ENCODE measurements at regions not wholly inside any gene's neighbourhood (a gene's known extent, or its start where the extent isn't known, plus 50 kb on each side); places are given as distances from the start of the nearest gene placed in this dataset.

DNA sequence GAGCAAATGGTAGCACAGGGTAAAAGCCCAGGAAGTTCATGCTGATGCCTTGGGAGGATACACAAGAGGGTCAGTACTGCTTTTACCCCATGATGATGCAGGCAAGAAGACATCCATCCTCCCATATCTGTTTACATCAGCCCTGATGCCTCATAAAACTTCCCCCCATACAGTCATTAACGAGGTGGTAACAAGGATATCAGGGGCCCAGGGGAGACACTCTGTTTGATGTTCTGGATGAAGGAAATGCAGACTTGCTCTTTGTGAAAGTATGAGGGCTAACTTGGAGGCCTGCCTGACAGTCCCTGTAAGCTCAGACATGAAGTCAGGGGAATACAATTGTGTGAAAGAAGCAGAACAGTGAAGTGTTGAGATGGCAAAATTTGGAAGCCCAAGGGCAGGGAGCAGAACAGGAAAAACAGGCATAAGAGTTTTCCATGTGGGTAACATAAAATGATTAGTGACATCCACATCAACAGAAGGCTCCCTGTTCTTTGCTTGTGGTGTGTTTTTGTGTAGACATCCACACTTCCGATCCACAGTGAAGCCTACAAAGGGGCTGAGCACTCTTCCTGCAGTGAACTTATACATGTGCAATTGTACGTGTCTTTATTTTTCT is 813.4 kb downstream of the MAFB start:
- no peak for DNase-seq (ENCODE audit: low spot score)

DNA sequence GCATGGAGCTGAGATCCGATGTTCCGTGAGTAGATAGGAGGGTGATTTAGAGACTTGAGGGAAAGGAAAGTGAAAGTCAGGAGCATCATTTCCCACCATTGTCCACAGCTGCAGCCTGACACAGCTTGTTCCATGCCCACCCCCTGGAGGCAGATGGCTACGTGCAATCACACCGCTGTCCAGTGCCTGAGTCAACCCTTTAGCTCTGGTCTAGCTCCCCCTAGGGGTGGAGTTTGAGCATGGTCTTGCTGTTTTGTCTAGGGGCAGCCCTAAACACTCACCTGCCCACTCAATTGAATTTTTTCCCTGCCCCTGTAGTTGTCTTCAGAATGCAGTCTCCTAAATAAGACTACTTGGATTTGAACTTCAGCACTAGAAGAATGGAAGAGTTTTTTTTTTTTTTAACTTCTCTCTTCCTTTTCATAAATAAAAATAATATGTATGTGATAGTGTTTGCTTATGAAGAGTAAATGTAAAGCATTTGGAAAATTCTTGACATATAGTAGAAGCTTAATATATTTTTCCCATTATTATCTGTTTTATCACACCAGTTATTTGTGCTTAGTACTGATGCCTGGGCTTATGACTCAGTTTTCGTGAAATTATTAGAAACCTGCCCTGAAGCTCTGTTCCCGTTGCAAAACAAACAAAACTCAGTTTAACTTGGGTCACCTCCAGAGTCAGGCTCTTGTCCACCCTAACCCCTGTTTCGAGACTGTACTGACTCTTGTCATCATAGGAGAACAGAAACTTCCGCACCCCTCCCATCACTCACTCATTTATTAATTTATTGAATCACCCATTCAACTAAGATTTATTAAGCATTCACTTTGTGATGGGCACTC is 814.8 kb downstream of the MAFB start:
- peak; percentile 83 for DNase-seq (ENCODE audit: low spot score)

DNA sequence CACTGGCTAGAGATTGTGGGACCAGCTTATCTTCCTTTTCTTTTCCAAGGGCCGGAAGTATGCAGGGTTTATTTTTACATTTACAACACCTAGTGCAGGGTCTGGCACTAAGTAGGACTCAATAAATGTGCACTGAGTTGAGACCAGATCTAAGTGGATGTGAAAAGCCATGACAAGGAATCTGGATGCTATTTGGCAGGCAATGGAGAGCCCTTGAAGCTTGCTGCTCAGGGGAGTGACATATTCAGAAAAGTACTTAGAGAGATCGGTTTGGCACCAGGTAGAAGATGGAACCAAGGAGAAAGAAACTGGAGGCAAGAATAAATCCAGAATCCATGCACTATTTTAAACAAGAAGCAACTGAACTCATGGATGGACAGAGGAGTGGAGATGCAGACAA is 815.8 kb downstream of the MAFB start:
- DNase-seq (ENCODE audit: low spot score), result no peak

DNA sequence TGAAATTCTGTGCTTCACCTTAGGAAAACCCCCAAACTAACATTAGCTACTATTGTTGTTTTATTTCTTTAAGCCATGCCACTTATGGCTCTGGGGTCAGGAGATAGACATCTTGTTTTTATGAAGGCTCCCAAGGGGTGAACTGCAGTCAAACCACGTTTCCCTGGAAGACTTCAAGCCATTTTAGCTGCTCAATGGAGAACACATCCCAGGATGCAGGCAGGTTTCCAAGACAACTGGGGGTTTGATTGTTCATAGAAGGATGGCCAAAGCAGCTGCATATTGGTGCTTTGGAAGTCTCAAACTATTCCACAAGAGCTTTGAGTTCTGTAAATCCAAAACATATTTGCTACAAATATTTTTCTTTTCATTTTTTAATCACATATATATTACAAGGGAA is 818.0 kb downstream of the MAFB start:
- no peak for DNase-seq (ENCODE audit: low spot score)

DNA sequence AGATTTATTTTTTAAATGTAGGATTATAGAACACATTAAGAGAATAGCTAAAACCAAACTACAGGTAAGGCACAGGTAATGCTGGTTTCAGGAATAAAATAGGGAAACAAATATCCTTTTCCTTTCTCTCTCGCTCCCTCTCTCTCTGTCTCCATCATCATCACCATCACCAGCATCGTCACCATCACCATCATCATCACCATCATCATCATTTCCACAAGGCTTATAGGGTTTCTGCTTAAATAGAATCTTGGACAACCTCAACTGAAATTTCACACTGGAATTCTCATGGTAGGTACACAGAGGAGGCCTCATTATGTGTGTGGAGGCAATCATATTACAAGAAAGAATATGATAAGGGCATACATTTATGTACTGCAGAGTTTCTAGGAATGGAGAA is 823.6 kb downstream of the MAFB start:
- DNase-seq (ENCODE audit: low spot score), result no peak

DNA sequence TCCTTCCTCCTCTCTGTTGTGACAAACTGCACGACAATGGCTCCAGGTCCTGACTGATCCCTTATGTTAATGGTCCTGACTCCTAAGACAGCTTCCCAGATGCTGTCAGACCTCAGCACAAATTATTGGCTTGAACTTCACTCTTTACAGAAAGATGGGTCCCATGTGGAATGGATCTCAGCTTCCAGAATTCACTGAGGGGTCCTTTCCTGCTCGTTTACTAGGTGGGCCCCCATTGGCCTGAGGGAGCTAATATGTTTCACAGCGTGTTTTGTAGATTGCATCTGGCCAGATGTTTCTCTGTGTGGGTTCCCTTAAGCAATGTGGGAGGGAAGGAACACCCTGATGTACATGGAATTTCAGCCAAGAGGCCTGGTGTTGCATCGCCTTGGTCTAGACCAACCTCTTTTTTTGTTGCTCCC is 826.6 kb downstream of the MAFB start:
- no peak for DNase-seq (ENCODE audit: low spot score)

DNA sequence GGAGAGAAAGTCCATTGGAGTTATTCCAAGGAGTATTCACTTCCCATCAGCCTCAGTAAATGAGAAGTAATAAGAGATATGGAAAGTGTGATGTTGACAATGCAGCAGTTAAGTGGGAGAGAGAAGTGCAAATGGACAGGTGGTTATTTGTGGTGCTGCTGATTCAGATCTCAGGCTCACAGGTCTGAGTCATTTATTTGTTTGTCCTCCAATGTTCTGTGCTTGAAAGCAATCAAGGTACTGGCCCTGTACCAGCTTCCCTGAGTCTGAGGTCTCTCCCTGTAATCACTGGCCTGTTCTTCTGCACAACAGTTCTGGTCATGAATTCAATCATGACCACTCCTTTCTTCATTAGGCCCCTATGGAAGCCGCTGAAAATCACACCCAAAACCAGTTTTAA is 827.7 kb downstream of the MAFB start:
- no peak for DNase-seq (ENCODE audit: low spot score)

DNA sequence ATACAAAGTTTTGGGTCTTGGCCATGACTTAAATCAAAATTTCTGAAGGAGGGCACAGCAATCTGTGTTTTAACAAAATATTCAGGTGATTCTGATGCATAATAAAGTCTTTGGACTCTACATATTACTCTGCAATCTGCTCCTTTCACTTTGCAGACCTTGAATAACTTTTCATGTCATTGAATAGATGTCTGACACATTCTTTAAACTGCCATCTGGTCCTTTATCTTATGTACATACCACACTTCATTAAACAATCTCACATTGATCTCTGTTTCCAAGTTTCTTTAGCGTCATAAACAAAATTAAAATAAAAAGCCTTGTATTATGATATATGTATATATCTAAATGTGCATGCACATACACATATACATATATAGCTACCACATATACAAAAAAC is 831.2 kb downstream of the MAFB start:
- DNase-seq (ENCODE audit: low spot score), result no peak

DNA sequence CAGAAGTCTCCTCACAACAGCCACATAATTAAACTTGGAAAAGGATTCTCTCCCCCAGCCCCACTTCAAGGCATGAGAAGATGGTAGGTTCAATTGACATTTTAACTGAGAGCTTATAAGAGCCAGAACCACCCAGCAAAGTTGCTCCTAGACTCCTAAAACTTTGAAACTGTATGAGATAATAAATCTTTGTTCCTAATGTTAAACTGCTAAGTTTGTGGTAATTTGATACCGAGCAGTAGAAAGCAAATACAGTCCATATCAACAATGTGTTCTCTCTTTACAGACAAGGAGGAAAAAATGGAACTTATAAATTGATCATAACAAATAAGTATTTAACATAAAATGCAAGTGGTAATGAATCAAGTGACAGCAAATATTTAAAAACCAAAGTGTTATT is 831.8 kb downstream of the MAFB start:
- no peak for DNase-seq (ENCODE audit: low spot score)

DNA sequence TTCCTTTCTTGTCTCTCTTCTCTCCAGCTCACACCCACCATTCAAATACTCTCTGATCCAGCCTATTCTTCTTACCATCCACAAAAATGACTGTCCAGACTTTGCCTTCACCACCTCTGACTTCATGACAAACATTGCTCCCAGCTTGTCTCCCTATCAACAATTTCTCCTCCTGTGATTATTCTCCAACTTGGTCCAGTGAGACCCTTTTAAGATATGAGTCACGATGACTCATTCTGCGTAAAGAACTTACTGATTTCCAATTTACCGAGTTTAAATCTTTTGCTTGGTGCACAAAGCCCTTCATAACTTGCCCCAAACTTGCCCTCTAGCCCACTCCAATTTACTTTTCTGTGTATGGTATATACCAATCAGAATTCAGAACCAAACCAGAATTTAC is 833.2 kb downstream of the MAFB start:
- DNase-seq (ENCODE audit: low spot score), result no peak

DNA sequence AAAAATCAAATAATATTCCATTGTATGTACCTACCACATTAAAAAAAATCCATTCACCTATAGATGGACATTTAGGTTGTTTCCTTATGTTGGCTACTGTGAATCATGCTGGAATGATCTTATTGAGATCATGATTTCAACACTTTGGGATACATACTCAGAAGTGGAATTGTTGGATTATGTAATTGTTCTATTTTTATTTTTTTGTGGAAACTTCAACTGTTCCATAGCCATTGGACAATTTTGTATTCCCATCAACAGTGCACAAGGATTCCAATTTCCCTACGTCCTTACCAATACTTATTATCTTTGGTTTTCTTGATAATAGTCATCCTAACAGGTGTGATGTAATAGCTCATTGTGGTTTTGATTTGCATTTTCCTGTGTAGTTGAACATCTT is 834.0 kb downstream of the MAFB start:
- DNase-seq (ENCODE audit: low spot score), result no peak

DNA sequence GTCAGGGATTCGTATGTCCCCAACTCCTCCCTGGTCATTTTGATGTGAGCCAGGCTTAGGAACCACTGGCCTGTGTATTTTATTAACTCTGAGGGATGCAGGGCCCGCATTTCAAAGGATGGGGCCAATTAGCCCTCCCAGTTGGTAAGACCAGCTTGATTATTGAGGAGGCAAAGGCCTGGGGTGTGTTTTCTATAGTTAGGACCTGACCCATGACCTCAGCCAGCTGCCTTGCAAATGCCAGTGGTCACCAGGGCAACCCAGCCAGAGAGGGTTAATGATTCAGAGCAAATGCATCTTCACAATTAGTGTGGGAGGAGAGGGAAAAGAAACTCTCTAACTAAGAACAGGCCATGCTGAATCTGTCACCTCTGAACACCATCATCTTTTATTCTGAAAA is 835.4 kb downstream of the MAFB start:
- peak; percentile 76 for DNase-seq (ENCODE audit: low spot score)

DNA sequence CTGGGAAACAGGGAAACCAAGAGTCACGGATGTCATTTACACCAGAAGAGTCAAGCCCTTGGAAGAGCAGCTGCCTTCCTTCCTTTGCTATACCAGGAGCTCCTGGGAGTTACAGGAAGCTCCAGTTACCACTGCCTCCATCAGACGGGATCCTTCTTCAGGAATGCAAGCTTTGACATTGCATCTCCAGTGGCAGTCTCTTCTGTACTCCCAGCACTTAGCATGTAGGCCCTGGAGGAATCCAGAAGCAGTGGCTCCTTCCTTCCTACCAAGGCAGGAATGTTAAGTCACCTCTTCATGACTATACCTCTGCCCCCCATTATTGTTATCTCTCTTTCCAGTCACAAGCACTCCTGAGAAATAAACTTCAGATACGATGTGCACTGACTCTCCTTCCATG is 836.0 kb downstream of the MAFB start:
- no peak for DNase-seq (ENCODE audit: low spot score)

DNA sequence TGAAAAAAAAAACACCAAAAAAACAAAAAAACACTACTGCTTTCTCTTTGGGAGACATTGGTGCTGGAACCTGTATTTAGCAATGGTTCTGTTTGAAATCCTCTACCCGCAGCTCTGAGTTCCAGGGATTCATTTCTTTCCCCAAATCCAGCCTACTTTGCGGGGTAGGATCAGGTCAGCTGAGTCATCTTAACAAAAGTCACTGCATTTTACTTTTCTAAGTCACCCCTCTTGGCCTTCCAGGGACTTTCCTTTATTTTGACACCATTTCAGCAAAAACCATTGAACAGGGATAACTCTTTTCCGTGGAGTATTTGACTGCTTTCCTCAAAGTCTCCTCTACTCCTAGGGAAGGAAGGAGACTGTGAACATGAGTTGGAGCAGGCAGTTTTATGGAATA is 837.6 kb downstream of the MAFB start:
- DNase-seq (ENCODE audit: low spot score), result peak; percentile 64

DNA sequence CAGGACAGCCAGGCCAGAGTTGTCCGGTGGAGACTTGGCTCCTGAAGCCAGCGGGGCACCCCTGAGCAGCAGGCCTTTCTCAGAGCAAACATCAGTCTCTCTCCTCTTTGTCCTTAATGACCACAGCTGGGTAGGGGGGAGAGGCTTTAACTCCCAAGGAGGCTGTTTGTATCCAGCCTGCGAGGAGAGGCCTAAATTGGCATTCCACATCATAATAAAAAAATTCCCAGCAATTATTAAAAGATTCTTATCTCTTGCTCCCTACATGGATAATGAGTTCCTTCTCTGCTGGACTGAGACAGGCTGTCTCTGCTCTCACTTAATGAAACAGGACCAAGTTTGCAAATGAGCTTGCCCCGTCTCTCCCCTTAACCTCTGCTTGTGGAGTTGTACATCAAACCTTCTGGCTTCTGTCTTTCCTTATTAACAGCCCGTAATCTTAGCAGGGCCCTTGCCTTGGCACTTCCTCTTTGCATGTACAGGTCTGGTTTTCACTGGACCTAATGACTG is 838.2 kb downstream of the MAFB start:
- DNase-seq (ENCODE audit: low spot score), result peak; percentile 20

DNA sequence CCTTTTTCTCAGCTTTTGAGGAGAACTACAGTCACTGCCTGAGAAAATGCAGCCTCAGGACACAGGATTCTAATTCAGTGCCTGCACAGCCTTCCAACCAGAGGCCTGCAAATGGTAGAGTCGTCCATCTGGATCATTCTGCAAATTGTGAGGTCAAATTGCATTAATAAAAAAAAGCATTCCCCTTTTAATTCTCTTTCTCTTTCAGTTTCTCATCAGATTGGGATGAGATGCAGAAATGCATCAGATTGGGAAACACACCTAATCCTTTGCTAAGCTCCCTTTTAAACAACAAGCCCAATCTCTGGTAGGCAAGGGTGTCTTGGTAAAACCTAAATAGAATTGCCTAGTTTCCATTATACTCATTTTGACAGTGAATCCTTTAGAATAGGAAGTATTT is 838.8 kb downstream of the MAFB start:
- no peak for DNase-seq (ENCODE audit: low spot score)

DNA sequence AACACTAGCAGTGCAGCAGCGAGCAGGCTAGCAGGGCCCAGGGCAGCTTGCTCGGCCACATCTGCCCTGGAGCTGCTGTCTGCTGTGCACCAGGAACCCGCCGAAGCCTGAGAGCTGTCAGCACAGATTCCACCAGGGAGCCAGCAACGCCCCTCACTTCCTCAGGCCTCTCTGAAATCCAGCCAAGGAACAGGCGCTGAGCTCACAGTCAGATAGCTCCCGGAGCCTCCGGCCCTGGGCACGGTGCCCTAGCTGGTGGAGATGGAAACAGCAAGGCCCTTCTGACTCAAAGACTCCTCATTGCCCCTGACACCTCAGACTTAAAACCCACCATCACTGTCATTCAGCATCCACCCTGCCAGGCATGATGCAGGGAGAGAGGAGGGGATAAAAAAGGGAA is 839.4 kb downstream of the MAFB start:
- peak; percentile 95 for DNase-seq (ENCODE audit: low spot score)

DNA sequence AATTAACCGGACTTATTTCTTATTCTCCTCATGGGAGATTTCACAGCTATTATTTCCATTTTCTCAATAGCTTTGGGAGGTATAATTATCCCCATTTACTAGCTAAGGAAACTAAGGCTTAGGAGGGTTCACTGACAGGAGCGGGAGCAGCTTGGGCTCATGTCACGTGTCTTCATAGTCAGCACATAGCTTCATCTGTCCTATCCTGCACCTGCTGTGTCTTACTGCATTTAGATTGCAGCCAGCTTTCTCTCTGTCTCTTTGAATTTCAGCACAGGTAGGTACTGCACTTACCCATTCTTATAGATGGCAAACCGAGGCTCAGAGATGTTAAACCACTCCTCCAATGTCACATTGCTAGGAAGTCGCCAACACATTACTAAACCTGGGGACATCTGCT is 839.9 kb downstream of the MAFB start:
- no peak for DNase-seq (ENCODE audit: low spot score)

DNA sequence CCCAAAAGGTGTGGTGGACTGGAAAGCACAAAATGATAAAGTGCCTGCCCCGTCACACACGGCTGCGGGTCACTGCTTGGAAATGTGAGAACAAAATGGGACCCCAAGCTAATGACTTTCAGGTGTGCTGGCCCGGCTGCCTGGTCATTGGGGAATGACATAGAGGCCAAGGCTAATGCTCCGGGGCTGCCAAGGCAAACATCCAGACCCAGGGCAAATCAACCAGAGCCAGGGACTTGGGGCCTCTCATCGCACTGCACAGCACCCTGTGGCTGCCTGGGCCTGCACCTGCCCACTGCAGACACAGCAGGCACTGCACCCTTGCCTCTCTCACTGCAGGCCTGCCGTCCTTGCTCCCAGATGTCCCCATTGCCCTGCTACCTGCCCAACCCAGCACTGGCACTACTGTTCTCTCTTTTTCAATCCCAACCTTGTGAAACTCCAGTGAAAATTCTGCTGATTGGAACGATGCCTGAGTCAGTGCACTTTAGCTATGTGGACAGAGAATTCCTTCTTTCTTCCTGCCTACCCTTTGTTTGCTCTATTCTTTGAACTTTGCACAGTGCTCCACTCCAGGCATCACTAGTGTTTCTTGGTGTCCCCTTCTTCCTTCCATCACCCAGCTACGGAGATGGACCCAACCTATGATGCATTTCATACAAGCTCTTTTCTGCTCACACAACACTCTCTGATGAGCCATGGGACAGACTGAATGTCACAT is 849.5 kb downstream of the MAFB start:
- DNase-seq (ENCODE audit: low spot score), result no peak

DNA sequence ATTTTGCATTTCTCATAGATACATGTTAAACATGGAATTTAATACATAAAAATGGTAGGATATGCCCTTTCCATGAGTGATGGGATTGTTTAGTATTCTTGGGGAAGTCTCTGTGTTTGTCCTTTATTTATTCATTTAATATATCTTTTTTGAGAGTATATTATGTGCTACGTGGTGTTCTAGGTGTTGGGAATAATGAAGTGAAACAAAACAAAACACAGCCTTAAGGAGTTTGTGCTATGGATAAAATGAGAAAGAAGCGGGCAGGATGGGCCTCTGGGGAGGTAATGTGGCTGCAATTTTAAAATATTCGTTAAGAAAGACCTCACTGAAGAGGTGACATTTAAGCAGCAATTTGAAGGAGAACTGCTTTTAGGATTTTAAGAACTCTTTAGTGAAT is 851.5 kb downstream of the MAFB start:
- no peak for DNase-seq (ENCODE audit: low spot score)

DNA sequence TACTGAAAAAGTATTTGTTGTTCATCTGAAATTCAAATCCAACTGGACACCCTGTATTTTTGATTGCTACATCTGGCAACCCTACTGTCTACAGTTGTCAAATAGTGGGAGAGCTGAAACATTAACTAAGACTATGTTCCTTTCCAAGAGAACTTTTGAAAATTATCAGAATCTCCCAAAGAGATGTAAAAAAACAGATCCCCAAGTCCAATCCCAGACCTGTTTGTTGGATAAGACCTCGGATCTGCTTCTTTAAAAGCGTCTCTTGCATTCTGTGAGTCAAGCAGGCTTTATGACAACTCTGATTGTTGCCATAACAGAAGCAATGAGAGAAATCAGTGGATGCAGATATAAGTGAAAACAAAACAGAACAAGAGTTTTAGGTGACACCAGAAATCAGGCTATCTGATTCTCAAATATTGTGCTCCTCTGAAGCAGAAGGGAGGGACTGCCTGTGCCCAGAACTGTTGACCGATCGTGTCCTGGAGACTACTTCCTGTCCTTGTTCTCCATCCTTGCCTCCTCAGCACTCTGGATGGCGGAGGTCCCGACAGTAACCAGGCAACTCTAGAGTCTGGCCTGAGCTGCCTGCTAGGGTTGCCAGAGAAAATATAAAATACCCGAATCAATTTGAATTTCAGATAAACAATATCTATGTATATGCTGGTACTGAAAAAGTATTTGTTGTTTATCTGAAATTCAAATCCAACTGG is 853.8 kb downstream of the MAFB start:
- DNase-seq (ENCODE audit: low spot score), result no peak

DNA sequence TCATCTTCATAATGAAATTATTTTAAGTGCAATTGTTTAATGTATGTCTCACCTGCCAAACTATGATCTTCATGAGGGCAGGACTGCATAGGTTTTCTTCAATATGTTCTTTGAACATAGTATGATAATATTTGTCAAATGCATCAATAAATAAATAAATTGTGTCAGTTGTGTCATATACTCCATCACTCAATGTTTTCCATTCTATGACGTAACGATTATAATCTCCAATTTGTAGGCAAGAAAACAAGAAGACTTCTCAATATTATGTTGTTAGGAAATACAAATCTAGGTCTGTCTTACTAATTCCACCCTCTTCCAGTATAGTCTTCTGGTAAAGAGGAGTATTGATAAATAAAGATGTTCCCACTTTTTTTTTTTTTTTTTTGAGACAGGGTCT is 858.1 kb downstream of the MAFB start:
- no peak for DNase-seq (ENCODE audit: low spot score)
